Ishikawa (cell line): ENCODE measurements at regions not wholly inside any gene's neighbourhood (a gene's known extent, or its start where the extent isn't known, plus 50 kb on each side); places are given as distances from the start of the nearest gene placed in this dataset.
A peak's percentile ranks its signal among the peaks of the same experiment; 100 is the strongest.

Experiments used
- CEBPB ChIP-seq: IDR thresholded peaks from 2 replicates; pipeline ENCODE4 v1.6.1; 2012
- CREB1 ChIP-seq: IDR thresholded peaks from 2 replicates; pipeline ENCODE4 v1.6.1; 2012; ENCODE audit warnings: low read depth
- EGR1 ChIP-seq: IDR thresholded peaks from 2 replicates; pipeline ENCODE4 v1.6.1; 2012
- EP300 ChIP-seq: IDR thresholded peaks from 2 replicates; pipeline ENCODE4 v1.6.1; 2012; ENCODE audit warnings: borderline replicate concordance
- FOXM1 ChIP-seq: IDR thresholded peaks from 2 replicates; pipeline ENCODE4 v1.6.1; 2012; ENCODE audit warnings: low read depth, borderline replicate concordance
- NFIC ChIP-seq: IDR thresholded peaks from 2 replicates; pipeline ENCODE4 v1.6.1; 2012
- RAD21 ChIP-seq: IDR thresholded peaks from 2 replicates; pipeline ENCODE4 v1.6.1; 2012; ENCODE audit warnings: low read depth
- TAF1 ChIP-seq: IDR thresholded peaks from 2 replicates; pipeline ENCODE4 v1.6.1; 2012; ENCODE audit warnings: low read depth, mild to moderate bottlenecking
- TCF12 ChIP-seq: IDR thresholded peaks from 2 replicates; pipeline ENCODE4 v1.6.1; 2012; ENCODE audit warnings: low read depth
- TEAD4 ChIP-seq: IDR thresholded peaks from 2 replicates; pipeline ENCODE4 v1.6.1; 2012
- YY1 ChIP-seq: IDR thresholded peaks from 2 replicates; pipeline ENCODE4 v1.6.1; 2012; ENCODE audit warnings: low read depth
- ZBTB7A ChIP-seq: IDR thresholded peaks from 2 replicates; pipeline ENCODE4 v1.6.1; 2012; ENCODE audit warnings: low read depth
- TF ChIP-seq, protein P1 (sequence below): IDR thresholded peaks from 2 replicates; pipeline ENCODE4 v1.6.1; 2012
- TF ChIP-seq, protein P2 (sequence below): IDR thresholded peaks from 2 replicates; pipeline ENCODE4 v1.6.1; 2012
- TF ChIP-seq, protein P3 (sequence below): IDR thresholded peaks from 2 replicates; pipeline ENCODE4 v1.6.1; 2012; ENCODE audit warnings: low read depth, mild to moderate bottlenecking

GRCh38 chr21:15211491-15212133, 146.8 kb upstream of the NRIP1 start:
- no peak for TF ChIP-seq RAD21
- TF ChIP-seq YY1 = no peak
- no peak for TF ChIP-seq ZBTB7A
- TF ChIP-seq, protein P1, sequence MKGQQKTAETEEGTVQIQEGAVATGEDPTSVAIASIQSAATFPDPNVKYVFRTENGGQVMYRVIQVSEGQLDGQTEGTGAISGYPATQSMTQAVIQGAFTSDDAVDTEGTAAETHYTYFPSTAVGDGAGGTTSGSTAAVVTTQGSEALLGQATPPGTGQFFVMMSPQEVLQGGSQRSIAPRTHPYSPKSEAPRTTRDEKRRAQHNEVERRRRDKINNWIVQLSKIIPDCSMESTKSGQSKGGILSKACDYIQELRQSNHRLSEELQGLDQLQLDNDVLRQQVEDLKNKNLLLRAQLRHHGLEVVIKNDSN = no peak
- no peak for TF ChIP-seq EGR1
- TF ChIP-seq TAF1 = no peak
- TF ChIP-seq TEAD4 = no peak

- TF ChIP-seq, protein P2, sequence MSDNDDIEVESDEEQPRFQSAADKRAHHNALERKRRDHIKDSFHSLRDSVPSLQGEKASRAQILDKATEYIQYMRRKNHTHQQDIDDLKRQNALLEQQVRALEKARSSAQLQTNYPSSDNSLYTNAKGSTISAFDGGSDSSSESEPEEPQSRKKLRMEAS = no peak
These were observed 147.4 kb upstream of the NRIP1 start for GRCh38 chr21:15212206-15212605.

DNA sequence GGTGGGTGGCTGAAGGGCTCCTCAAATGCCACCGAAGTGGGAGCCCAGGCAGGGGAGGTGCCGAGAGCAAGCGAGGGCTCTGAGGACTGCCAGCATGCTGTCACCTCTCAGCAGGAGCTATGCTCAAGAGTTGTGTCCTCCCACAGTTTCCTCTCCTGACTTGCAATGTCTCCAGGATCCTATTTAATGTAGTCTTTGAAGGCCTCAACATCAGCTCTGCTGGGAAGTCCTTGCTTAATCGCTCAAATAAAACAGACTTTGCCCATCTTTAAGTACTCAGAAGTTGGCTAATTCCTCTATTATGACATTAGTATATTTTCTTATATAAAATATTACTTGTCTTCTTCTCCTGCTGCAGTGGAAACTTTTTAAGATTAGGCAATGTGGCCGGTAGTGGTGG, 154.2 kb upstream of the NRIP1 start:
- TF ChIP-seq TCF12 = no peak
- no peak for TF ChIP-seq CREB1
- no peak for TF ChIP-seq FOXM1
- TF ChIP-seq EP300 = no peak
- no peak for TF ChIP-seq TAF1
- TF ChIP-seq RAD21 = no peak

DNA sequence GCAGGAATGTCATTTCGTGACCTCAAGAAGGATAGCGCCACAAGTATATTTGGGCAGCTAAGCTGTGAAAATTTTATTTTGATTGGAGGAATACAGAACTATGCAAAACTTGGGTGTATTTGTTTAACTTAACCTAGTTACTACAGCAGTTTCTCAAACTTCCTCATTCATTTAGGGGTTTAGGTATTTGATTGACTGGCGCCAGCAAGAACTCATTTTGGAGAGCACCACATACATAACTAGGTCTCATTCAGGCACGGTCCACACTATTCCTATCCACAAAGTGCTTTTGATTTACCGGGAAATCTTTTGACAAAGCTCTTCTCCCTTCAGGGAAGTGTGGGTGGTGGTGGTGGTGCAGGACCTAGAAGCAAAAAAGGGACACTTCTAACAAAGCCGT, 155.1 kb upstream of the NRIP1 start:
- no peak for TF ChIP-seq TCF12
- no peak for TF ChIP-seq ZBTB7A
- TF ChIP-seq, protein P2 = no peak
- TF ChIP-seq, protein P3, sequence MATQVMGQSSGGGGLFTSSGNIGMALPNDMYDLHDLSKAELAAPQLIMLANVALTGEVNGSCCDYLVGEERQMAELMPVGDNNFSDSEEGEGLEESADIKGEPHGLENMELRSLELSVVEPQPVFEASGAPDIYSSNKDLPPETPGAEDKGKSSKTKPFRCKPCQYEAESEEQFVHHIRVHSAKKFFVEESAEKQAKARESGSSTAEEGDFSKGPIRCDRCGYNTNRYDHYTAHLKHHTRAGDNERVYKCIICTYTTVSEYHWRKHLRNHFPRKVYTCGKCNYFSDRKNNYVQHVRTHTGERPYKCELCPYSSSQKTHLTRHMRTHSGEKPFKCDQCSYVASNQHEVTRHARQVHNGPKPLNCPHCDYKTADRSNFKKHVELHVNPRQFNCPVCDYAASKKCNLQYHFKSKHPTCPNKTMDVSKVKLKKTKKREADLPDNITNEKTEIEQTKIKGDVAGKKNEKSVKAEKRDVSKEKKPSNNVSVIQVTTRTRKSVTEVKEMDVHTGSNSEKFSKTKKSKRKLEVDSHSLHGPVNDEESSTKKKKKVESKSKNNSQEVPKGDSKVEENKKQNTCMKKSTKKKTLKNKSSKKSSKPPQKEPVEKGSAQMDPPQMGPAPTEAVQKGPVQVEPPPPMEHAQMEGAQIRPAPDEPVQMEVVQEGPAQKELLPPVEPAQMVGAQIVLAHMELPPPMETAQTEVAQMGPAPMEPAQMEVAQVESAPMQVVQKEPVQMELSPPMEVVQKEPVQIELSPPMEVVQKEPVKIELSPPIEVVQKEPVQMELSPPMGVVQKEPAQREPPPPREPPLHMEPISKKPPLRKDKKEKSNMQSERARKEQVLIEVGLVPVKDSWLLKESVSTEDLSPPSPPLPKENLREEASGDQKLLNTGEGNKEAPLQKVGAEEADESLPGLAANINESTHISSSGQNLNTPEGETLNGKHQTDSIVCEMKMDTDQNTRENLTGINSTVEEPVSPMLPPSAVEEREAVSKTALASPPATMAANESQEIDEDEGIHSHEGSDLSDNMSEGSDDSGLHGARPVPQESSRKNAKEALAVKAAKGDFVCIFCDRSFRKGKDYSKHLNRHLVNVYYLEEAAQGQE = no peak
- TF ChIP-seq CREB1 = no peak
- no peak for TF ChIP-seq NFIC
- no peak for TF ChIP-seq RAD21
- TF ChIP-seq TEAD4 = no peak
- no peak for TF ChIP-seq TAF1
- TF ChIP-seq YY1 = no peak
- TF ChIP-seq CEBPB = no peak
- TF ChIP-seq EP300 = no peak
- TF ChIP-seq, protein P1 = no peak
- no peak for TF ChIP-seq FOXM1
- TF ChIP-seq EGR1 = no peak

- TF ChIP-seq, protein P1 = no peak
- peak; percentile 23; the same call in 1 of the 2 replicates for TF ChIP-seq EP300
- TF ChIP-seq YY1 = no peak
- no peak for TF ChIP-seq FOXM1
- no peak for TF ChIP-seq NFIC
- peak; percentile 10; the same call in 1 of the 2 replicates for TF ChIP-seq CEBPB
These were observed 157.1 kb upstream of the NRIP1 start for GRCh38 chr21:15221799-15222386.

DNA sequence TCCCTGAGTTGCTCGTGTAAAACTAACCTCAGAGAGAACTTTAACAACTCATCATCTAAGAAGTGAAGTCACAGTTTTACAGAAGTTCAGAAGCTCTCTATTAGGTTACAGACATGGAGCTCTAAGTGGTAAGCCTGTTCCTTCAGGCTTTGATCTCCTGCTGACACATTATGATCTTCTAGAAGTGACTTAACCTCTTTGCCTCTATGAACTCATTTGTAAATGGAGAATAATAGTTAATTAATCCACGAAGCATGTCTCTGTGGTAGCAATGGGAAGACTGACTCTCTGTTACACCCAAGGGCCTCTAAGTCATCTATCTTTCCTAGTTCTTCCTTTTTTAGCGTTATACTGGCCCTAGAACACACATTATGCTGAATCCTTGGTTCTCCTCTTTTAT, 157.9 kb upstream of the NRIP1 start:
- TF ChIP-seq NFIC (no peak), FOXM1 (no peak), EP300 (no peak), TAF1 (no peak)
- TF ChIP-seq, protein P1 = no peak

- TF ChIP-seq CEBPB (peak; percentile 48), EP300 (peak; percentile 14; the same call in 1 of the 2 replicates)
- TF ChIP-seq, protein P3 = no peak
These were observed 159.7 kb upstream of the NRIP1 start for GRCh38 chr21:15224346-15225086.
